ENCODE measurements at regions not wholly inside any gene's neighbourhood (a gene's known extent, or its start where the extent isn't known, plus 50 kb on each side); places are given as distances from the start of the nearest gene placed in this dataset.
A peak's percentile ranks its signal among the peaks of the same experiment; 100 is the strongest.

GRCh38 chr2:103809941-103810441, 1043.9 kb upstream of the POU3F3 start:
- DNase-seq (ENCODE audit: low read depth), result peak; percentile 54

DNA sequence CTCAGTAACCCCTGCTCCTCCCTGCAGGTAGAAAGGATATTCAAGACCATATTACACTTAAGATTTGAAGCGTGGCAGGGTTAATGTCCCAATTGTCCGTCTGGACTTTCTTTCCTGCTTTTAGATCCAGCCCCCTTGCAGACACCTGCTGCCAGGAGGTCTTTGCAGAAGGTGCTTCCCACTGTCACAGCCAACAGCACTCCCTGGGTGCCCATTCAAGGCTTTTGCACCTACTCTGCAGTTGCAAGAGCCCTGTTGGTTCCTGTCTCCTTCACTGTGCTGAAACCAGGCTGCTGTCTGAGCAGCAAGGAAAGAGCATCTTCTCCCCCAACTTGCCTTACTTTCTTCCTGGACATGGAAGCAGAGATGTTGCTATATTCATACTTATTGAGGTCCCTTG, 1043.0 kb upstream of the POU3F3 start:
- DNase-seq (ENCODE audit: low read depth), result no peak

DNA sequence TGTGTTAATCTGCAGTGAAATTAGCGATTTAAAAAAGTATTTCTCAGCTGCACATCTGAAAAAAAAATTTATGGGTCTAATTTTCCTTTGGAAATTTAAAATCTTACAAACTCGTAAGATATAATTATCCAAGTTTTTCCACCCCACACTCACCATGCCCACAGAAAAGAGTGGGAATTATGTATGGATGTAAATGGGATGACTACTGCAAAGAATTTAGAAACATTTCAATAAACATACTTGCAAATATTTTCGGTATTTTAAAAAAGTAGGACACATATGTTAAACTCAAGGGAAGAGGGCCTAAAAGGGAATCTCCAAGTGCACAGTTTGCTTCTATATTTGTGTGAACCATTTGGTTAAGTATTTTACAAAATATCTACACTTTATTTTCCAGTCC, 1039.9 kb upstream of the POU3F3 start:
- DNase-seq (ENCODE audit: low read depth), result no peak

DNA sequence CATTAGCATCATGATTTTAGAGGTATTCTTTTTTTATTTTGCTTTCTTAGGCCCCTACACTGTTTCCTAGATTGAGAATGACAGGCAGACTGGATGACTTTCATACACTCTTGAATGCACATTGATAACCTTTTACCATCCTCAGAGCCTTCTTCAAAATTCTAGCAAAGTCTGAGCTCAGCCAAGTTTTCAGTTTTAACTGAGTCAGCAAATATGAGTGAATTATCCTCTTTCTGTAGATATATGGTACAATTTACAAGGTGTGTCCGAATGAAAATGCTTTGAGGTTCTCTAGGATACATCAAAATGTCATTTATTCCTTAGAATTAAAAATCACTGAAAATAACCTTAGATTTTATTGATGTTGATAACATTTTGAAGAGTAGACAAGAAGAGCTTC, 1038.2 kb upstream of the POU3F3 start:
- DNase-seq (ENCODE audit: low read depth), result no peak

DNA sequence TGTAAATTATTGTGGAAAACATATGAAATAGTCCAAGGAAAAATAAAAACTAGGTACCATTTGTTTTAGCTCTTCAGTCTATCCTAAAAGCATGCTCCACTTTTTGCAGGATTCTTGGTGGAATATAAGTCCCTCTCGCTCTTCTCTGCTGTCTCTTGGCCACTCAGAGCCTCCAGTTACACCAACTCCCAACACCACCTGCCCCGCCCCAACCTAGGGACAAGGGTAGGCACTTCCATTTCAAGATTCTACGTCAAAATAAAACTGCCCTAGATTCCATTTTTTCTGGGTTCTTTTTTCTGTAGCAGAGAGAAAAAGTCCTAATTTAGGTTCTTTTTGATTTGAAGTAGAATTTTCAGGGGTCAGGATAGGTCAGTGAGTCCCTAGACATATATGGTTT, 1036.2 kb upstream of the POU3F3 start:
- no peak for DNase-seq (ENCODE audit: low read depth)

GRCh38 chr2:103818176-103818575, 1035.7 kb upstream of the POU3F3 start:
- DNase-seq (ENCODE audit: low read depth), result no peak

DNA sequence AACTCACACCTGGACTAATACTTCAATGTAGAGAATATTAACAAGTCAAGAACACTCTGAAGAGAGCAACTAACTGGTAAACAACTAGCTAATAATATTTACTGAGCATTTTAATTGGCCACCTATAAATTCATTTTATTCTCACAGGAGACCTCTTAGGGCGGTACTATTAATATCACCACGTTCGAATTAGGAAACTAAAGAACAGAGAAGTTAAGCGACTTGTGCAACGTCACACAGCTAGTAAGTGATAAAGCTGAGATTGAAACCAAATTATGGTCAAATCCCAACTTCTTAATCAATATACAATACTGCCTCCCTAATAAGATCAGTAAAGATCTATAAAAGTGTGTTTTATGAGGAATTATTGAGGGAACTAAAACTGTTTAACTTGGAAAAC, 1034.3 kb upstream of the POU3F3 start:
- no peak for DNase-seq (ENCODE audit: low read depth)

DNA sequence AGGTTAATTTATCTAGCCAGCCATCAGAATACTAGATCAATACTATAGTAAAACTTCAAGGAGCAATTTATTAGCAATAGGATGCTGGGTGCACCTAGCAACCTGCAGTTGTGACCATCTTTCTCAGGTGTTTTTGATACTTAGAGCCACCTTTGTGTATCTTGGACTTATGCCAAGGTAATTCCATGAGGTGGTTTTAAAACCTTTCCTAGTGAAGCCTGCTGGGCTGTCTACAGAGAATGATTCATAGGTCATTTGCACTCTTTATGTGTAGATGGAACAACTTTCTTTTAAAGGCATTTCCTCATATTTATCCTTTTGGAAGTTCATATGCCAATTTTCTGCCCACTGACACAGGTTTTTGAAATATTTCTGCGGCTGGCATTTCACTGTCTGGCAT, 1030.1 kb upstream of the POU3F3 start:
- DNase-seq (ENCODE audit: low read depth), result peak; percentile 8

DNA sequence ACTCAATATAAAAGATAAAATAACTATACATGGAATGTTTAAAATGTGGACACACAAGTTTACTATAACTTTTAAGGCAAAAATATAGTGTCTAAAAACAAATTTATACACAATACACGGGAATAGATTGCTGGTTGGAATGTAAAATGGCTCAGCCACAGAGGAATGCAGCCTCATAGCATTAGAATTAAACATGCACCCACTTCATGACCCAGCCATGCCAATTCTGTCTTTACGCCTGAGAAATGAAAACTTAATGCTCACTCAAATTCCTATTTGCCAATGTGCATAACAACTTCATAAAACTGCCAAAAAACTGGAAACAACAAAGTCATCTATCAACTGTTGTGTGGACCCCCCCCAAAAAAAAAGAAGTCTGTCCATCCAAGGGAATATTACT, 1006.6 kb upstream of the POU3F3 start:
- DNase-seq (ENCODE audit: low read depth), result no peak

GRCh38 chr2:103859238-103859637, 994.7 kb upstream of the POU3F3 start:
- no peak for DNase-seq (ENCODE audit: low read depth)

- DNase-seq (ENCODE audit: low read depth), result no peak
These were observed 993.9 kb upstream of the POU3F3 start for GRCh38 chr2:103860016-103860415.

DNA sequence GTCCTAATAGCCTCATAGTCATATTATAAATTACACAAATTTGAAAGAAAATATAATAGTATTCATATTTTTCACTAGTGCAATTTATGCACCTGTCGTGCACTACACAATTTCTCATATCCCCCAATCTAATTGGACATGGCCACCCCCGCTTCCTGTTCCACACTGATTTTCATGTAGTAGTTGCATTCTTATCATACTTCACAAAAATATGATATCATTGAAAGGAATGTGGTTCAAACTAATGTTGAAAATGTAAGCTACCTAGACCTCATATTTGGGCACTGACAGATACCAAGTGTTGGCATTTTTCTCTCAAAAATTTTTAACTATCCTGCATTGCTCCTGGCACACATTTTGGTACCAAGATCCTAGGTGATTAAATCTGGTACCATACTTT, 985.5 kb upstream of the POU3F3 start:
- no peak for DNase-seq (ENCODE audit: low read depth)

DNA sequence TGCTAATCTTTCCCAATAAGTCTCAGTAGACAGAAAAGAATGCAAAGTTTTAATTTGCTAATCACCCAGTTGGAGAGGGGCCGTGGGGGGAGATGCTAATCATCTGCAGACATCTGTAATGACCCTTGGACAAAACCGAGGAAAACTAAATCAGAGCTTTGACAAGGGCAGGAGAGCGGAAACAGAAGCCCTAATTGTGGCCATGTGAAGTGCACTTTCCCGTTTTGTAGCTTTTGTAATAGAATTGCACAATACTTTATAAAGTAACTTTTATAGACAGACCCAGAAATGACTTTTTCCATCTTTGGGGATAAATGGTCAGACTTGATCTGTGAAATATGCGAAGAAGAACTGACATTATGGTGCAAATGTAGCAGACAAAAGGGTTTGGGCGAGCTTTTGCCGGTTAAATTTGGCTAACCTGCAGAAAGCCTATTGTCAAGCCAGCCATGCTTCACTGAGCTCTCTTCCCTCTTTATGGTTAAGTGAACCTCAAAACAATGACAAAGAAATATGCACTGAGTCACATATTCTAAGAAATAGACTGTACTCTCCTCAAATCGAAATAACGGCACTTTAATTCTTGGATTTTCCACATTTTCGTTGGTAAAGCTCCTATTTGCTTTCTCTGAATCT, 980.1 kb upstream of the POU3F3 start:
- no peak for DNase-seq (ENCODE audit: low read depth)

DNA sequence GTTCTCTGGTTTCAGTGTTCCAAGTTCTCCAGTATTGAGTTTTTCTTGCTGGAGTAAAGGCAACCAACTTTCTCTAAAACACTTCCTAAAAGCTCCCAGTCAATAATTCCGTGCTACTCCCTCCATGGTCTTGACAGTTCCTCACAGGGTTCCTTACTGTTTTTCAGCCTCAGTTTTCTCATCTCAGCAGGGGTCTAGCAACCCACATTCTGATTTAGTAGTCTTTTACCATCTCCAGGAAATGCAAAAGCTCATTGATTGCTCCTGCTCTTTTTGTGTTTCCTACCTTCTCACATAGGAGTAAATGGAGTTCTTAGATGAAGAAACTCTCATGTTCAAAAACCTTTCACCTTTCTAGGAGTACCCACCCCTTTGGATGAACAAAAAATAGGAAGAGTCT, 978.8 kb upstream of the POU3F3 start:
- no peak for DNase-seq (ENCODE audit: low read depth)

GRCh38 chr2:103875531-103875930, 978.4 kb upstream of the POU3F3 start:
- DNase-seq (ENCODE audit: low read depth), result no peak

DNA sequence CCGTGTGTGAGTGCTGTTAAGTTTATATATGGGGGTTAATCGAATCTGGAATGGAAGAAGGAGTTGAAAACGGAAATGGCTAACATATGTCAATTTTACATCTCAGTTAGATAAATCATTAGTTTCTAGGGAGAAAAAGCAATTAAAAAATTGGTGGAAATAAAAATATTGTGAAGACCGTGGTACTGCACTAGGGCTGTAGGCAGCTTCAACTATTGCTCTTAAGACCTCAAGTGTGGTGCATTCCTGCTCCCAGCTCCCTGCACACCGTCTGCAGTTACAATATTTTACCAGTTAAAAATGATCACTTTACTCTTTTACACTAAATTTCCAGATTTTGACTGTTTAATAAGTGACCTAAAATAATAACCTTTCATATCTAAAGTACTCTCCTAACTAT, 977.3 kb upstream of the POU3F3 start:
- no peak for DNase-seq (ENCODE audit: low read depth)

GRCh38 chr2:103879101-103879500, 974.8 kb upstream of the POU3F3 start:
- DNase-seq (ENCODE audit: low read depth), result no peak

GRCh38 chr2:103880081-103880834, 973.7 kb upstream of the POU3F3 start:
- DNase-seq (ENCODE audit: low read depth), result no peak

DNA sequence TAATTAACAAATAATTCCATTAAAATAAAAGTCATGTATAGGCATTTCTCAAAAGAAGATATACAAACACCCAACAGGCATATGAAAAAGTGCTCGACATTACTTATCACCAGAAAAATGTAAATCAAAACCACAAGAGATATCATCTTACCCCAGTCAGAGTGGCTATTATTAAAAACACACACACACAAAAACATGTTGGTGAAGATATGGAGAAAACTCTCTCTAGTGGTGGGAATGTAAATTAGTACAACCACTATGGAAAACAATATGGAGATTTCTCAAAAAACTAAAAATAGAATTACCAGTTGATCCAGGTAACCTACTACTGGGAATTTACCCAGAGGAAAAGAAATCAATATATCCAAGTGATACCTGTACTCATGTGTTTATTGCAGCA, 966.3 kb upstream of the POU3F3 start:
- DNase-seq (ENCODE audit: low read depth), result no peak

DNA sequence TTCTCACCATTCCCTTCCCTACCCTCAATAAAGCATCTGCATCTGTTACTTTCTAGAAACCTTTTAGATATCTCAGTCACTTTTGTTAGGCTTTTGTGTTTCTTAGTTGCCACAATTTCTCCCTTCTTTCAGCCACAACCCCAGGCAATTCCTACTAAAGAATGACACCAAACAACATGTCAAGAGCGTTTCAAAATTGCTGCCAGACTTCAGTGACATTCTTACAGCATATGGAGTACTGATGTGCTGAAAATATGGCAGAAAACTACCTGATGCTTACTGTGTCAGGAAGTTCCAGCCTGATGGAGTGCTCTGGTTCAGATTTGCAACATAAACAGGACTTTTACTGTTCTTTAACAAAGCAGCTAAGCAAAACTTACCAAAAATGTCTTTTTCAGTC, 957.7 kb upstream of the POU3F3 start:
- no peak for DNase-seq (ENCODE audit: low read depth)

GRCh38 chr2:103898561-103898960, 955.4 kb upstream of the POU3F3 start:
- no peak for DNase-seq (ENCODE audit: low read depth)

DNA sequence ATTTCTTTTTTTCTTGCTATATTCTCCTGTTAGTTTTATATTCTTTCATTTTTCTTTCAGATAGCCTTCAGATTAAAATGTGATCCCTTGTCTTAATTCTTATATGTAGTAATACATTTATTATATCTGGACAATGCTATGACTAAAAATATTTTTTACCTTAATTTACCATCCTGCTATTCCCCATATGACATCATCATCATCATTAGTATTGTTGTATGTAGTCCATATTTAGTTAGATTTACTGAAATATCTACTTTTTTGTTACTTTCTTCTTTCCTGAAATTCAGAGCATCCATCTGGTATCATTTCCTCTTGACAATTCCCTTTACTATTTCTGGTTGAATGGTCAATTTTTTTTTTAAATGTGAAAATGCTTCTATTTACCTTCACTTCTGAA, 951.6 kb upstream of the POU3F3 start:
- DNase-seq (ENCODE audit: low read depth), result no peak

- DNase-seq (ENCODE audit: low read depth), result no peak
These were observed 932.8 kb upstream of the POU3F3 start for GRCh38 chr2:103921161-103921560.

Data from HT1080 (cell line).